ENCODE measurements at regions not wholly inside any gene's neighbourhood (a gene's known extent, or its start where the extent isn't known, plus 50 kb on each side); places are given as distances from the start of the nearest gene placed in this dataset.

DNA sequence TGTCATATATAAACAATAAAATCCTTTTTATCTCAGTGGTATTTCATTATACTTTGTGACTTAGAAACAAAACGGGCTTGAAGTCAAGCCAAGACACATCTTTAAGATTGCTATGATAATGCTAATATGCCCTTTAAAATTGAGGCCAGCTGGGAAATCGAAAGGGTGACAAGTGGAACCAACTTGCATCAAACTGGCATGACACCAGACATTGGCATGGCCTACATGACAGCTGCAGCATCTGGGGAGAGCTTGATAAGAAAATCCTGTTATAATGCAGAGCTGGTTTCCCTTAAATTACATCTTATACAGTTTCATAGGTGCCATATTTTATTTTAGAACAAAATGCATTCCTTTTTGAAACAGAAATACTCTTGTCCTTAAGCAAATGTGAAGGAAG is 325.2 kb downstream of the ZBBX start:
- no peak for TF ChIP-seq POLR2A (IDR thresholded peaks at IDR 0.05; ENCODE audit: low read depth, low read length)
- TF ChIP-seq TAF1 (IDR thresholded peaks at IDR 0.05; ENCODE audit: borderline replicate concordance, low read depth, low read length) = no peak
- TF ChIP-seq POLR2AphosphoS5 (IDR thresholded peaks at IDR 0.05; ENCODE audit: low read depth, low read length) = no peak

Measured in GM12892 (cell line).